ENCODE measurements at regions not wholly inside any gene's neighbourhood (a gene's known extent, or its start where the extent isn't known, plus 50 kb on each side); places are given as distances from the start of the nearest gene placed in this dataset.

- no peak for DNase-seq
These were observed 94.5 kb upstream of the HAAO start for GRCh38 chr2:42886921-42887320.

- DNase-seq, result no peak
These were observed 90.4 kb upstream of the HAAO start for GRCh38 chr2:42882756-42883155.

DNA sequence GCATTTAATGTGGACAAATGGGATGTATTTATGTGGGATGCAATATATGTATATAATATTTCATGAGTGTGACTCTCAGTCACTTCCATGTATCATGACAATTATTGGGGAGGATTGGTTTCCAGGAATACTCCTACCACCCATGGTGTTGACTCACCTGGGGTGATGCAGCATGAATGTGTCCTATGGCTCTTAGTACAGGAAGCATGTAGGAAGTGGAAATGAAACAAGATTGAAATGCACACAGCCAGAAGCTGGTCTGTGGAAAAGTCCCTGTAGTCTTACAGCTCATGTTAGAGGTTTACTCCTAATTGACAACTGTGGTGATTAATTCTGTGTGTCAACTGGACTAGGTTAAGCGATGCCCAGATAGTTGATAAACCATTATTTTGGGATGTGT lies 89.3 kb upstream of the HAAO start:
- DNase-seq, result no peak

- no peak for DNase-seq
These were observed 88.6 kb upstream of the HAAO start for GRCh38 chr2:42880738-42881690.

DNA sequence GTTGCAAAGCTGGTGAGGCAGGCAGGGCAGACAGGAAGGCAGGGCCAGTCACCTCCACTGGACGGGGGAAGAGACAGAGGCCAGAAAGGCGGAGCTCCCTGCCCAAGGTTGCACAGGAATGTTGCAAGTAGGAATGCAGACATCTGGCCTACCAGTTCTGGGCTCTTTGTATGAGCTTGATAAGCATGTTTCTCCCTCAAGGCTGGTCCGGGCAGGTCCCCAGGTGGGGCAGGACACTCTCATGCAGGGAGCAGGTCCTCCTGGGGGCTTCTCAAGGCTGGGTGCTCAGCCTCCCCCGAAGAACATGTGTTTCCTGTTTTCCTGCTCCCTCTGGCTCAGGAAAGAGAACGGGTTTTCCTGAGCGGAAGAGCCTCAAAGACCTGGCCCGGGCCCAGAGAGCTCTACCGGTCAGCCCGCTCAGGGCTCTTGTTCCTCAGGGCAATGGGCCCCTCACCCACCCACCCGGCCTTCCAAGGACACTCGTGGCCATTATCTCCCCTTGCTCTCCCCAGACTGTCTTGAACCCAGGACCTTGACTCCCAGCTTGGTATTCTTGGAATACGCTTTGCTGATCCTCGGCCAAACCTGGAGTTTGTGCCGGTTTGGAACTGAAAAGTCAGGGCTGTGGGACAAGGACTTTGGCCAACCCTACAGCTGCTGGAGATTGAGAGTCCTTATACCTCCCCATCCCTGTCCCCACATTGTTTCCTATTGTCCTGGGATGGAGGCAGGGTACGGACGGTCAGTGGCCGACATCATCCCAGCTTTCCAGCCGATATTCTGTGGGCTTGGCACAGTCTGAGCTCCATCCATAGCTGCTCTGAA lies 87.7 kb upstream of the HAAO start:
- DNase-seq, result no peak

- DNase-seq, result no peak
These were observed 86.8 kb upstream of the HAAO start for GRCh38 chr2:42879121-42879705.

DNA sequence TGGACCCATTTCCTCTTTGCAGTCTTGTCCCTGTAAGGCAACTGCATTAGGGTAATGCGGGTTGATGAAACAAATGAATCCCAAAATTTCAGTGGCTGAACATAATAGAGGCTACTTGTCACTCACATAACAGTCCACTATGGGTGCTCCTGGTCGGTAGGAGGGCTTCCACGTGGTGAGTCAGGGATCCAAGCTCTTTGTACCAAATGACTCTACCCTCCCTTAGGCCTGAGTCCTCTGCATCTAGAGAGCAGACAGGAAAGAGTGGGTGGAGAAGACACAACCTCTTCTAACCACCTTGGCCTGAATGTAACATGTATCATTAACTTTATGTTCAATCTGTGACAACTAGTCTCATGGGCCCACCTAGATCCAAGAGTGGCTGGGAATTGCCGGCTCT lies 86.2 kb upstream of the HAAO start:
- DNase-seq, result no peak

DNA sequence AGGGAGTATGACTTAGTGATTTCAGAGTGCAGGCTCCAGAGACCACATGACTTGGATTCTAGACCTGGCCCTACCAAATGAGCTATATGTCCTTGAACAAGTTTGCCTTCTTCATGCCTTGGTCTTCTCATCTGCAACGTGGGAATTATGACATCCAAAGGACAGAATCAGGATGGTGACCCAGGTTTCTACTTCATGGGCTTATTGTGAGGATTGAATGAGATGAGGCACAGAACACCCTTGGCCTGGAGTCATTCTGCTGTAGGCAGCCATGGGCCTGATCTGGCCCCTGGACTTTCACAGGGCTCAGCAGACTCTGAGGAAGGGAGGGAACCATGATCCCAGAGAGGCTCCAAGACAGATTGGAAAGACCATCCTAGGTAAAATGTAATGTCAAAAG lies 85.6 kb upstream of the HAAO start:
- DNase-seq, result no peak

GRCh38 chr2:42877511-42877910 lies 85.1 kb upstream of the HAAO start:
- no peak for DNase-seq

DNA sequence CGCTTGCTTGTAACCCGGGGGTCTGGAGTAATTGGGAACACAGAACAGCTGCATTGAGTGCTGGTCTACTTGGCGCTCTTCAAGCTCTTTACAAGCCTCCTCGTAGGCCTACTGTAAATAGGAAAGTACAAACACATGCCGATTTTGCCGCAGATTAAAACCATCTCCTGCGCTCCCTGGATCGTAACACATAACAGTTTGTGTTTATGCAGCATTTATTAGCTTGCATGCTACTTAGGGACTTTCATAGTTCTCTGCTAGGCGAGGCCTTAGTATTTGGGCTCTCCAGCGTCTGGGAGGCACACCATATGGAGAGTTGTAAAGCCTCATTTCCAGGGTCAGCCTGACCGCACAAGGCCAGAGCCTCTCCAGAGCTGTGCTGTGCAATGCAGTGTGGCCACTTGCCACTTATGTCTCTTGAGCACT lies 84.0 kb upstream of the HAAO start:
- DNase-seq, result no peak

DNA sequence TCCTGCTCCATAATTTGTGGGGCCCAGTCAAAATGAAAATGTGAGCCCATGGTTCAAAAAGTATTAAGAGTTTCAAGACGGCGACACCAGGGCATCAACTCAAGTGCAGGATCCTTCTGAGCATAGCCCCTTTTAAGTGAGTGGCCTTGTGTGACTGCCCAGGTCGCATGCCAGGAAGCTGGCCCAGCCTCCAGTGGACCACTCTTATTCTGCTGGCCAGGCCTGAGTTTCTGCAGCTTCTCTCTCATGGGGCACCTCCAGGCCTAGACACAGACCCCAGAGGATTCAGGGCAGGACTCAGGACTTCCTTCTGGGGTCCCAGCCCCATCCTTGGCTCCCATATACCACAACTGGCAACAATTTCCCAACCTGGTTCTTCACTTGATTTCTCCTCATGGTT lies 83.5 kb upstream of the HAAO start:
- DNase-seq, result no peak

DNA sequence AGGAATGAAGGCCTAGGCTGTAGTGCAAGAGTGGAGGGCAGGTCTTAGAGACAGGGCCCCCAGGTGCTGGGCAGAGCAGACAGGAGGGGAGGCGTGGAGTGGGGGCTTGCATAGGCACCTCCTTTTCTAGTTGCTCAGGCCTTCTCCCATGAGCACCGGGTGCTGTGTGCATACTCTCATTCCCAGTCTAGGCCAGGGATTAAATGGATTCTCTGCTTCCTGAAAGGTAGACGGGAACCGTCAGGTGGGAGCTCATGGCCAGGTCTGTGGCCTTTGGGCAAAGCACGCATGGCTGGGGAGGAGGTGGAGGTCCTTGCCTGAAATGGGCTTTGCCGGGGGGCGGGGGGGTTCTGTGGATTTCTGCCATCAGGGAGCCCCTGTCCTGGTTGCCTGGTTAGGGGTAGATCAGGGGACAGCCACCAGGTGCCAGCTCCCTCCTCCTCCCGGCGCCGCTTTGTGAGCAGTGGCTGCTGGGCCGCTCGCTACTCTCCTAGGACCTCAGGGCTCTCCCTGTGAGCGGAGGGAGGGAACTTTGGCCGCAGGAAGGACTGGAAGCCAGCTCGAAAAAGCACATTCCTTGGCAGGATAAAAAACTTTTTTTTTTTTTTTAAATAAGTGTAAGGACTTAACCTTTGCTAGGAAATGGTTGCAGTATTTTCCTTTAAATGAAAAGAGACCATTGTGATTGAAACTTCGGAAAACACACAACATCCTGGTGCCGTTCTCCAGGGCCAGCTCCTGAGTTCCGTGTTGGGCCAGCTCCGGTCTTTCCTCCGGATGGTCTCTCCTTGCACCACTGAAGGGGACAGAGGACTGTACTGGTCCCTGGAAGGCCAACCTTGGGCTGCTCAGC lies 82.8 kb upstream of the HAAO start:
- DNase-seq, result peak; percentile 68

DNA sequence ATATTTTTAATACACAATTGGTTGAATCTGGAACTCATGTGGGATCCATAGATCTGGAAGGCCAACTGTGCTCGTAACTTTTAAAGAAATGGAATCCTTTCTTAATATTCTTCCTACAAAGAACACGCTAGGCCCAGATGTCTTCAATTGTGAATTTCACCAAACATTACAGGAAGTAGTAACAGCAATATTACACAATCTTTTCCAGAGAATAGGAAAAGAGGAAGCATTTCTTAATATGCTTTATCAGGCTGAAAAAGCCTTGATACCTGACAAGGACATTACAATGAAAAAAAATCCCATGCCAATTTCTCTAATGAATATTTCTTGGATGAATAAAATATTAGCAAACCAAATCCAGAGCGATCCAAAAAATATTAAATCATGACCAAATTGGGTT lies 80.3 kb upstream of the HAAO start:
- no peak for DNase-seq

GRCh38 chr2:42871372-42871771 lies 79.0 kb upstream of the HAAO start:
- DNase-seq, result no peak

GRCh38 chr2:42868874-42869273 lies 76.5 kb upstream of the HAAO start:
- DNase-seq, result no peak

DNA sequence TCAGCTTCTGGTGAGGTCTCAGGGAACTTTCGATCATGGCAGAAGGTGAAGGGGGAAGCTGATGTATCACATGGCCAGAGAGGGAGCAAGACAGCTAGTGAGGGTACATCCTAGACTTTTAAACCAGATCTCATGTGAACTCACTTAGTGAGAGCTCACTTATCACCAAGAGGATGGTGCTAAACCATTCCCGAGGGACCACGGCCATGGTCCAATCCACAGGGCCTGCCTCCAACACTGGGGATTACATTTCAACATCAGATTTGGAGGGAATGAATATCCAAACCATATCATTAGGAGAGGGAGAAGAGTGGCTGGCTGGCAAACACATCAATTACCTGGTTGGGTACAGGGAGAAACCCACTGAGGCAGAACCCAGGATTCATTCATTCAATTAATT lies 75.7 kb upstream of the HAAO start:
- DNase-seq, result no peak

- no peak for DNase-seq
These were observed 75.0 kb upstream of the HAAO start for GRCh38 chr2:42867093-42868065.

- peak; percentile 39 for DNase-seq
These were observed 73.8 kb upstream of the HAAO start for GRCh38 chr2:42865884-42866881.

GRCh38 chr2:42864641-42865280 lies 72.4 kb upstream of the HAAO start:
- no peak for DNase-seq

DNA sequence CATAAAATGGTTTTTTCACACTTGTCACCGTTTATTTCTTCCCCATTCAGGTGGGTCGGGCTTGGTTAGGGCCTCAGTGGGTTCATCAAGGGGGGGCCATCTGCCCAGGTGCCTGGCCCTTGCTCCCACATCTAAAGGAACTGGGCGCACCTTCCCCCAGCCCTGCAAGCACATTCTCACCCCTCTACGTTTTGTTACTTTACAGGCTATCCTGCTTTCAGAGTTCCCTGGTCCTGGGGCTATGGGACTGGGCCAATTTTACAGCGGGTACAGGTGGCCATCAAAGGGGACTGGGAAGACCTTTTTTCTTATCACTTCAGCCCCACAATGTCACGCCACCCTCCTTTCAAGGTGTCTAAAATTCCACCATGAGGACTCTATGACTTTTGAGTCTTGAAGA lies 71.8 kb upstream of the HAAO start:
- no peak for DNase-seq
